Calu3 (cell line): ENCODE measurements at regions not wholly inside any gene's neighbourhood (a gene's known extent, or its start where the extent isn't known, plus 50 kb on each side); places are given as distances from the start of the nearest gene placed in this dataset.

Experiments
- BruUV-seq: library from RNA; stranded (reverse); fragments of 400-500 nt; replicated peaks from 2 replicates; lab custom pipeline; 2021; lab: Mats Ljungman, UMichigan
- CTCF ChIA-PET: fragments of 300-600 bp; sonication (Branson Sonifier 250); formaldehyde crosslinking; loops from one replicate; lab custom pipeline; 2022; ENCODE audit warnings: antibody characterized with exemption; lab: Charles Lee
- DNase-seq: peaks from one replicate; pipeline ENCODE4 v3.0.0; 2022
- H3K27ac Mint-ChIP-seq: one replicate; pipeline ENCODE4 v1.8.0; 2022; ENCODE audit warnings: mixed read lengths; ENCODE audit not compliant: unreplicated experiment
- H3K27me3 Mint-ChIP-seq: one replicate; pipeline ENCODE4 v1.8.0; 2022; ENCODE audit warnings: mixed read lengths; ENCODE audit not compliant: unreplicated experiment
- H3K36me3 Mint-ChIP-seq: one replicate; pipeline ENCODE4 v1.8.0; 2022; ENCODE audit warnings: mild to moderate bottlenecking, moderate library complexity, mixed read lengths; ENCODE audit not compliant: insufficient read depth, unreplicated experiment
- H3K4me1 Mint-ChIP-seq: one replicate; pipeline ENCODE4 v1.8.0; 2022; ENCODE audit warnings: mild to moderate bottlenecking, low read depth, mixed read lengths; ENCODE audit not compliant: unreplicated experiment
- H3K4me3 Mint-ChIP-seq: one replicate; pipeline ENCODE4 v1.8.0; 2022; ENCODE audit warnings: mild to moderate bottlenecking, low read depth, moderate library complexity, mixed read lengths; ENCODE audit not compliant: unreplicated experiment
- H3K9me3 Mint-ChIP-seq: one replicate; pipeline ENCODE4 v1.8.0; 2022; ENCODE audit warnings: low read depth, mixed read lengths; ENCODE audit not compliant: unreplicated experiment
- intact Hi-C: fragments of 100-400 bp; cut with micrococcal nuclease; formaldehyde crosslinking; loops from one replicate; pipeline ENCODE4 v1.10.0; 2022; ENCODE audit not compliant: unreplicated experiment
- TF ChIP-seq, protein P1 (sequence below): fragments of 200-600 bp; IDR thresholded peaks from one replicate; pipeline ENCODE4 v1.8.0; 2022; ENCODE audit warnings: antibody characterized with exemption; ENCODE audit not compliant: unreplicated experiment

DNA sequence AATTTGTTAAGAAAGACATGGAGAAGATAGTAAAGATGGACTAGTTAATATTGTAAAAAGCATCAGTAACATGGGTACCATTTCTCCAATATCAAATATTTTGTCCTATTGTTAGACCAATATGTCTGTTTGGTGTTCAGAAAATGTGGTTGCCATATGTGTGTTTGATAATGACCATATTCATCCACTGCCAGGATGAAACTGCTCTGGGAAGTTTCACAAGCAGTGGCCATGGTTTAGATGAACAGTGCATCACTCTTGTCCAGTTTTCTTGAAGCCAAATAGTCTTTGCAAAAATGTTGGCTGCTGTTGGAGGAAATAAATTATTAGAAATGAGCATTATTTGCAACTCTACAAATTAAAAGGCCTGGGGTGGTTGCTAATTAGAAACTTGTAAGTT, 333.8 kb downstream of the NUF2 start:
- Mint-ChIP-seq H3K9me3 (peaks cover 6% of the 10 kb centered on the region), H3K27ac (no peak overlapping the region), H3K27me3 (no peaks in the 10 kb centered on the region), H3K4me3 (no peak overlapping the region), H3K4me1 (no peaks in the 10 kb centered on the region), H3K36me3 (no peaks in the 10 kb centered on the region)
- no TSS peak for BruUV-seq
- CTCF ChIA-PET = no interaction called here
- TF ChIP-seq, protein P1, sequence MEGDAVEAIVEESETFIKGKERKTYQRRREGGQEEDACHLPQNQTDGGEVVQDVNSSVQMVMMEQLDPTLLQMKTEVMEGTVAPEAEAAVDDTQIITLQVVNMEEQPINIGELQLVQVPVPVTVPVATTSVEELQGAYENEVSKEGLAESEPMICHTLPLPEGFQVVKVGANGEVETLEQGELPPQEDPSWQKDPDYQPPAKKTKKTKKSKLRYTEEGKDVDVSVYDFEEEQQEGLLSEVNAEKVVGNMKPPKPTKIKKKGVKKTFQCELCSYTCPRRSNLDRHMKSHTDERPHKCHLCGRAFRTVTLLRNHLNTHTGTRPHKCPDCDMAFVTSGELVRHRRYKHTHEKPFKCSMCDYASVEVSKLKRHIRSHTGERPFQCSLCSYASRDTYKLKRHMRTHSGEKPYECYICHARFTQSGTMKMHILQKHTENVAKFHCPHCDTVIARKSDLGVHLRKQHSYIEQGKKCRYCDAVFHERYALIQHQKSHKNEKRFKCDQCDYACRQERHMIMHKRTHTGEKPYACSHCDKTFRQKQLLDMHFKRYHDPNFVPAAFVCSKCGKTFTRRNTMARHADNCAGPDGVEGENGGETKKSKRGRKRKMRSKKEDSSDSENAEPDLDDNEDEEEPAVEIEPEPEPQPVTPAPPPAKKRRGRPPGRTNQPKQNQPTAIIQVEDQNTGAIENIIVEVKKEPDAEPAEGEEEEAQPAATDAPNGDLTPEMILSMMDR = no peak
- intact Hi-C loops = no loop called here
- DNase-seq = no peak

DNA sequence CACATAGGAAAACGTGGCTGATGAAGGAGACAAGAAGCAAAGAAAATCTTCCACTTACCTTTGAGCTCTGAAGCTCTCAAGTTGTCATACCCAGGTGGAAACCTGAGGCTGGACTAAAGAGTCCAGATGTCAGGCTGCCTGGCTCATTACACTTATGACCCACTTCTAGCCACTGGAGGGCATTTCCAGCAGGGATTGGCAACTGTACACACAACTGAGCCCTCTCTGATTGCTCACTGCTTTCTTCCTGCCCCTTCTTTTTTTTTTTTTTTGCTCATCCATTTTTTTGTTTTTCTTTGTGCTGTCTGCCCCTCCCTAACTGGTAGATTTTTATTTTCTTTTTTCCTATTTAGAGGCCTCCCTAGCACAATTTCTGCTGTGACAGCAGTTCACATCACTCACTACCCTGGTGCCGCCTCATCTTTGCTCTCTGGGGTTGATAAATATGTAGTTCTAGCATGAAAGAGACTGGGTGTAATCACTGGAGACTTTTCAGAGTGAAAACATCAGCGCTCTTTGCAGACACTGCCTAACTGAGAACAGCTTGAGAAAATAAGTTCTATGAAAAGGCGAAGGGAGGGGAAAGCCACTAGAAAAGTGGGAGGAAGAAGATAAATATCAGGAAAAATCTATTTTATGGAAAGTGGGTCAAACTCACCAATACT, 334.5 kb downstream of the NUF2 start:
- H3K36me3 Mint-ChIP-seq = no peaks in the 10 kb centered on the region
- peaks cover 6% of the 10 kb centered on the region for H3K9me3 Mint-ChIP-seq
- H3K4me1 Mint-ChIP-seq = no peaks in the 10 kb centered on the region
- intact Hi-C loops = no loop called here
- no peaks in the 10 kb centered on the region for H3K27me3 Mint-ChIP-seq
- CTCF ChIA-PET = no interaction called here
- H3K27ac Mint-ChIP-seq = no peak overlapping the region
- no TSS peak for BruUV-seq
- no peak for DNase-seq
- TF ChIP-seq, protein P1 = no peak
- H3K4me3 Mint-ChIP-seq = no peak overlapping the region

DNA sequence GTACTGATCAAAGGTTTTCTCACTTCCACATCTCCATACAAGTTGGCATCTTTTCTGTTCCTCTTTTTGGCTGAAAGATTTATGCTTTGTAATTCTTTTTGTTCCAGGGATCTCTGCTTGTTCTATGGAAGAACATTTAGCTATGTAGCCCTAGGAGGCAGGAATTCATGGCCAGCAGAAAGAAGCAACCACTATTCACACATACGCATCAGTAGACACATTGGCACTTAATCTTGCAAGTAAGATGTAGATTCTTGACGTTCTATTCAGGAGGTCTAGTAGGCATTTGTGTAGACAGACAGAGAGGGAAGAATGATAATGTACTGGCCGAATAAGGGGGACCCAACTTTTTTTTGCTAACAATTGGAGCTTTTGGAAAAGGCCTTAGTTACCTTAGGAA, 336.0 kb downstream of the NUF2 start:
- peaks cover 8% of the 10 kb centered on the region for H3K9me3 Mint-ChIP-seq
- no TSS peak for BruUV-seq
- no peak overlapping the region for H3K4me3 Mint-ChIP-seq
- intact Hi-C loops = no loop called here
- no peaks in the 10 kb centered on the region for H3K27me3 Mint-ChIP-seq
- H3K36me3 Mint-ChIP-seq = no peaks in the 10 kb centered on the region
- H3K4me1 Mint-ChIP-seq = no peaks in the 10 kb centered on the region
- CTCF ChIA-PET = no interaction called here
- H3K27ac Mint-ChIP-seq = no peak overlapping the region
- no peak for DNase-seq
- TF ChIP-seq, protein P1 = no peak

DNA sequence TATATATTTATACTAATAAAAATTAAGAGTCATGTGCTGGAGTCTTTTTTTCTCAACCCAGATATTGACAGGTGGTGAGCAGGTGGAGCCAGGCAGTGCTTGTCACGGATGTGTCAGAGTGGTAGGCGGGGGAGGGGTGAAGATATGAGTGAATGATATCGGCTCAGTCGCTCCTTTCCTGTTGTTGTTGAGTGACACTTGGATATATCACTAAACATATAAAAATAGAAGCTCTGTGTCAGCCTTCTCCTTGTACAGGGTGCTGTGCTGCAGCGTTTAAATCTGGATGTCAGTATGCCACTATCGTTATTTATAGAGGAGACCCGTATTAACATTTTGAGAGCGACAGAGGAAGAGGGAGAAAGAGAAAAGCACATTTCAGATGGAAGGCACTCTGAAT, 339.6 kb downstream of the NUF2 start:
- intact Hi-C loops = no loop called here
- CTCF ChIA-PET = no interaction called here
- Mint-ChIP-seq H3K27me3 (no peaks in the 10 kb centered on the region), H3K4me3 (no peak overlapping the region), H3K9me3 (peaks cover 6% of the 10 kb centered on the region), H3K27ac (no peak overlapping the region), H3K36me3 (no peaks in the 10 kb centered on the region), H3K4me1 (no peaks in the 10 kb centered on the region)
- TF ChIP-seq, protein P1 = no peak
- no peak for DNase-seq
- no TSS peak for BruUV-seq
